Astrocyte (in vitro differentiated cells and primary cell): ENCODE measurements at regions not wholly inside any gene's neighbourhood (a gene's known extent, or its start where the extent isn't known, plus 50 kb on each side); places are given as distances from the start of the nearest gene placed in this dataset.

ENCODE experiments used
- EZH2 ChIP-seq: IDR thresholded peaks from 2 replicates; pipeline ENCODE4 v1.6.1; 2012; ENCODE audit warnings: mild to moderate bottlenecking, low read length, inconsistent platforms; ENCODE audit not compliant: insufficient read depth
- TF ChIP-seq, protein P1 (sequence below): IDR thresholded peaks from 2 replicates; pipeline ENCODE4 v1.5.1; 2011; ENCODE audit warnings: low read depth, mild to moderate bottlenecking, inconsistent platforms, low read length, moderate library complexity; ENCODE audit not compliant: insufficient read depth

DNA sequence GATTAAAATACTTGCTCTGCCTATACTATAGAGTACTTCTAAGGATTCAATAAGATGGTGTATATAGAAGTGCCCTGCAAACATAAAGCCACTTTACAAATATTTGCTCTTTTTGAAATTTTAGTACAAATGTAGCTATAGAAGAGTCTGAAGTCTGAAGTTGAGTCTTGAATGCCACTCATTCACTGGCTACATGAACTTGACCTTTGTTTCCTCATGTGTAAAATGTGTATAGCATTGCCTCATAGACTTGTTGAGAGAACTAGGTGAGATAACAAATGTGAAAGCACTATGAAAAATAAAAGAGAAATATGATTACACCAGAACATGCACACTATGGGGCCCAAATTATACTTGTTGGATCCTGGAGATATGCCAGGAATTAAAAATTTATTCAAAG is 244.7 kb downstream of the SEC61B start:
- TF ChIP-seq, protein P1, sequence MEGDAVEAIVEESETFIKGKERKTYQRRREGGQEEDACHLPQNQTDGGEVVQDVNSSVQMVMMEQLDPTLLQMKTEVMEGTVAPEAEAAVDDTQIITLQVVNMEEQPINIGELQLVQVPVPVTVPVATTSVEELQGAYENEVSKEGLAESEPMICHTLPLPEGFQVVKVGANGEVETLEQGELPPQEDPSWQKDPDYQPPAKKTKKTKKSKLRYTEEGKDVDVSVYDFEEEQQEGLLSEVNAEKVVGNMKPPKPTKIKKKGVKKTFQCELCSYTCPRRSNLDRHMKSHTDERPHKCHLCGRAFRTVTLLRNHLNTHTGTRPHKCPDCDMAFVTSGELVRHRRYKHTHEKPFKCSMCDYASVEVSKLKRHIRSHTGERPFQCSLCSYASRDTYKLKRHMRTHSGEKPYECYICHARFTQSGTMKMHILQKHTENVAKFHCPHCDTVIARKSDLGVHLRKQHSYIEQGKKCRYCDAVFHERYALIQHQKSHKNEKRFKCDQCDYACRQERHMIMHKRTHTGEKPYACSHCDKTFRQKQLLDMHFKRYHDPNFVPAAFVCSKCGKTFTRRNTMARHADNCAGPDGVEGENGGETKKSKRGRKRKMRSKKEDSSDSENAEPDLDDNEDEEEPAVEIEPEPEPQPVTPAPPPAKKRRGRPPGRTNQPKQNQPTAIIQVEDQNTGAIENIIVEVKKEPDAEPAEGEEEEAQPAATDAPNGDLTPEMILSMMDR: no peak
- no peak for TF ChIP-seq EZH2
